GM06990 (cell line): ENCODE measurements at regions not wholly inside any gene's neighbourhood (a gene's known extent, or its start where the extent isn't known, plus 50 kb on each side); places are given as distances from the start of the nearest gene placed in this dataset.

Experiments
- DNase-seq: peaks from one replicate; pipeline ENCODE4 v3.0.0-alpha.2; 2011; ENCODE audit not compliant: insufficient read length; ENCODE audit errors: extremely low read depth
- H3K27me3 ChIP-seq: replicated peaks from 2 replicates; pipeline ENCODE4 v1.6.0; 2011; ENCODE audit warnings: low read length; ENCODE audit not compliant: control insufficient read depth, insufficient read depth
- H3K36me3 ChIP-seq: 2 replicates; pipeline ENCODE4 v1.5.1; 2011; ENCODE audit warnings: low read length; ENCODE audit not compliant: control insufficient read depth, insufficient read depth
- H3K4me3 ChIP-seq: replicated peaks from 2 replicates; pipeline ENCODE4 v1.5.1; 2011; ENCODE audit warnings: low read depth, mild to moderate bottlenecking, control low read depth, low read length
- TF ChIP-seq, protein P1 (sequence below): IDR thresholded peaks from 2 replicates; pipeline ENCODE4 v1.5.1; 2011; ENCODE audit warnings: low read length, control low read depth, mild to moderate bottlenecking, inconsistent platforms; ENCODE audit not compliant: insufficient read depth, poor library complexity, severe bottlenecking

DNA sequence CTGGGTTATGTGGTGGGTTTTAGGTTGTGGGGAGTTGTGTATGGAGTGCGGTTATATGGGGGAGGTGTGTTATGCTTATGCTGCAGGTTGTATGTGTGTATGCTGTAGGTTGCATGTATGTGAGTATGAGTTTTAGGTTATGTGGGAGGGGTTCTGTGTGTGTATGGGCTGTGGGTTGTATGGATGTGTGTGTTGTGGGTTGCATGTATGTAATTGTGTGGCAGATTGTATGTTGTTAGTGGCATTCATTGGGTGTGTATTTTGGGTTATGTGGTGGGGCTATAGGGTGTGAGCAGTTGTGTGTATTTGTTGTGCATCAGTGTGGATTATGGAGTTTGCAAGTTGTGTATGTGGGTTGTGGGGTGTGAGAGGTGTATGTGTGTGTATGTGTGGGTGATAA, 277.4 kb downstream of the NPIPA8 start:
- DNase-seq, result no peak
- TF ChIP-seq, protein P1, sequence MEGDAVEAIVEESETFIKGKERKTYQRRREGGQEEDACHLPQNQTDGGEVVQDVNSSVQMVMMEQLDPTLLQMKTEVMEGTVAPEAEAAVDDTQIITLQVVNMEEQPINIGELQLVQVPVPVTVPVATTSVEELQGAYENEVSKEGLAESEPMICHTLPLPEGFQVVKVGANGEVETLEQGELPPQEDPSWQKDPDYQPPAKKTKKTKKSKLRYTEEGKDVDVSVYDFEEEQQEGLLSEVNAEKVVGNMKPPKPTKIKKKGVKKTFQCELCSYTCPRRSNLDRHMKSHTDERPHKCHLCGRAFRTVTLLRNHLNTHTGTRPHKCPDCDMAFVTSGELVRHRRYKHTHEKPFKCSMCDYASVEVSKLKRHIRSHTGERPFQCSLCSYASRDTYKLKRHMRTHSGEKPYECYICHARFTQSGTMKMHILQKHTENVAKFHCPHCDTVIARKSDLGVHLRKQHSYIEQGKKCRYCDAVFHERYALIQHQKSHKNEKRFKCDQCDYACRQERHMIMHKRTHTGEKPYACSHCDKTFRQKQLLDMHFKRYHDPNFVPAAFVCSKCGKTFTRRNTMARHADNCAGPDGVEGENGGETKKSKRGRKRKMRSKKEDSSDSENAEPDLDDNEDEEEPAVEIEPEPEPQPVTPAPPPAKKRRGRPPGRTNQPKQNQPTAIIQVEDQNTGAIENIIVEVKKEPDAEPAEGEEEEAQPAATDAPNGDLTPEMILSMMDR, result no peak
- H3K27me3 ChIP-seq, result no peaks in the 10 kb centered on the region; the same call in 1 of the 2 replicates
- no peak overlapping the region for H3K4me3 ChIP-seq
- no peaks in the 10 kb centered on the region for H3K36me3 ChIP-seq

DNA sequence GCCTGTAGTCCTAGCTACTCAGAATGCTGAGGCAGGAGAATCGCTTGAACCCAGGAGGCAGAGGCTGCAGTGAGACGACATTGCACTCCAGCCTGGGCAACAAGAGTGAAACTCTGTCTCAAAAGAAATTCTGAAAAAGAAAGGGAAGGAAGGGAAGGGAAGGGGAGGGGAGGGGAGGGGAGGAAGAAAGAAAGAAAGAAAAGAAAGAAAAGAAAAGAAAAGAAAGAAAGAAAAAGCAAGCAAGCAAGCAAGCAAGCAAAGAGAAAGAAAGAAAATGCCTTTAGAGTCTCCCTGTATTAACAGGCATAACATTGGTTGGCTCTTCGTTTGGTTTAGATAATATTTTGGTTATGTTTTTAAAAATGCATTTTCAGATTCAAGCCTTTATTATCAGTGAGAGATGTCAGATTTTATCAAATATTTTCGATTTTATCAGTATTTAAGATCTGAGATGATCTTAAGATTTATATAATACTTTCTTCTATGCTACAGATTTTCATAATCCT, 281.1 kb downstream of the NPIPA8 start:
- no peaks in the 10 kb centered on the region for H3K27me3 ChIP-seq
- no peaks in the 10 kb centered on the region for H3K36me3 ChIP-seq
- no peak for DNase-seq
- no peak overlapping the region for H3K4me3 ChIP-seq
- TF ChIP-seq, protein P1, result no peak

DNA sequence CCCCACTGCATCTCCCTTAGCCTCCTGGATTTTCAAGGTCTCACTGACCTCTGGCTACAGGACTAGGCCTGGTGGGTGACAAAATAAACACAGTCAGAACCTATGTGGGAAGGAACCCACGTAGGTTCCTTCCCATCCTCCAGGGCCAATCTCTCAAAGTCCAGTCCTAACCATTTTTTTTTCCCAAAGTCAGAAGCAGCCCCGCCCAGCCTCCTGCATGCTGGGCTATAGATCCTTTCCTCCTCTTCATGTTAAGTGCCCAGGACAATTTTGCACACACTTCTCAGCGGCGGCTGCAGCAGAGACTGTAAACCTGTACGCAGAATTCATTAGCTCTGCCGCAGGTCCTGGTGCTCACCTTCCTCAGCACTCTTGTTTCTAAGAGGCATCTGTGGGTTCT, 285.8 kb downstream of the NPIPA8 start:
- TF ChIP-seq, protein P1, result no peak
- no peak overlapping the region for H3K4me3 ChIP-seq
- DNase-seq, result no peak
- no peaks in the 10 kb centered on the region for H3K27me3 ChIP-seq
- H3K36me3 ChIP-seq, result no peaks in the 10 kb centered on the region

DNA sequence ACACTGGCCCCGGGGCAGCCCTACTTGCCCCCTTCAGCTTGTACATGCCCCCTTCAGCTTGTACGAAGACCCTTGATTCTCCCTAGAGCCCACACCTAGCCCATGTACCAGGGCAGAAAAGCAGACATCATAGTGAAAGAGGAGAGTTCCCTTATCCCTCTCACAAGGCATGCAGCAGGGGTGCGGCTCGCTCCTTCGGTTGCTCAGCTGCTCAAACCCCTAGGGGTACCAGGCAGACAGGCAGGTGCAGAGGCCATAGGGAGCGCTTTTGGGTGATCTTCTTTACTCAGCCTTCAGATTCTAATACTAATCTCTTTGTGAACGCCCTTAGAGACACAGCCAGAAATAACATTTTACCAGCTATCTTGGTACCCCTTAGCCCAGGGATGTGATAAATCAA, 286.3 kb downstream of the NPIPA8 start:
- TF ChIP-seq, protein P1, result no peak
- Histone ChIP-seq H3K27me3 (no peaks in the 10 kb centered on the region), H3K36me3 (no peaks in the 10 kb centered on the region), H3K4me3 (no peak overlapping the region)
- no peak for DNase-seq

DNA sequence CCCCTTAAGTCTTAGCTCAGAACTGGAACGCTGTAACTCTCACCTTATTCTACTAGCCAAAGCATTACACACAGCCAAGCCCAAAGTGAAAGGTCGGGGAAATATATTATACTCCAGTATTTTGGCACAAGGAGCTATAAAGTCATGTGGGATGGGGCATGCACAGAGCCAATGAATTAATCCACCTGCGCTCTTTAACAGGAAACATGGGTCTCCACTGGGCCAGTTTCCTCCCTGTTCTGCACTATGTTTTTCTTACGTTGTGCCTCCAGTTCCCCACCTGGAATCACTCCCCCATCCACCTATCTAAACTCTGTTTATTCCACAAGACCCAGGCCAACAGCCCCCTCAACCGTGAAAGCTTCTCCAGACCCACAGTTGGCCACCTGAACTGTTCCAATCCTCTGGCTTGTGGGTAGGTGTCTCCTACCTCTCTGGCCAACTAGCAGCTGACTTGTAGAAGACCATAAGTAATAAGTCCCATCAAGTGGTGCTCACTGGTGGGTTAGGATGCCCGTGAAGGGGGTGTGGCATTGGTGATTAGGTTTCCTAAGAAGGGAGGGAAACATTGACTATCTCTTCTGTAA, 286.9 kb downstream of the NPIPA8 start:
- no peaks in the 10 kb centered on the region for H3K36me3 ChIP-seq
- H3K27me3 ChIP-seq, result no peaks in the 10 kb centered on the region
- TF ChIP-seq, protein P1, result no peak
- no peak overlapping the region for H3K4me3 ChIP-seq
- no peak for DNase-seq

DNA sequence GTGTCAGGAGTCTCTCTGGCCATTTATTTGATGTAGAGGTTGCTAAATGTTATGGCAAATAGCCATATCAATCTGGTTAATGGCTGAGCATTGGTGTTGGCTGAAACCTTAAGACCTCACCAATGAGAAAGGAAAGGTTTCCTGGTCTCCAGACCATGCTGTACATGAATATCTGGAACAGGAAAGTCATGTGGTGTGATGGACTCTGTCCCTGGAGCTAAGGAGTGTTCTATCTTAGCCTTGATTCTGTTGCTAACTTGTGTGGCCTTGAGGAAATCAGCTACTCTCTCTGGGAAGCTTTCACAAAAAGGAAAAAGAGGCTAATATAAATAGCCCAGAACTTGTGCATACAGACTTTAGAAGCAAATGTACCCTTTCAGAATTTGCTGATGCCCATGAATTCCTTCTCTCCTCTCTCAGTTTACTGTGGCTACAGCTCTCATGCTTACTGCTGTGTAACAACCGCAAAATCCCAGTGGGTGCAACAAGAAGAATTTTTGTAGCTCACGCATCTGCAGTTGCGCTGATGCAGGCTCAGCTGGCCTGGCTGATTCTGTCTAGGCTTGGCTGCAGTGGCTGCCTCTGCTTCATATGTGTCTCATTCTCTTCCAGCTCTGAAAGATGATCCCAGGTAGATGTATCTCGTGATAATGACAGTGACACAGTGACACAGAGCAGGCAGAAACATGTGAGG, 287.5 kb downstream of the NPIPA8 start:
- DNase-seq, result no peak
- Histone ChIP-seq H3K27me3 (no peaks in the 10 kb centered on the region), H3K4me3 (no peak overlapping the region), H3K36me3 (no peaks in the 10 kb centered on the region)
- TF ChIP-seq, protein P1, result no peak
